Hepatocyte (in vitro differentiated cells): ENCODE measurements at regions not wholly inside any gene's neighbourhood (a gene's known extent, or its start where the extent isn't known, plus 50 kb on each side); places are given as distances from the start of the nearest gene placed in this dataset.
"Not testable (repeated sequence)": the region's sequence is repeated elsewhere in the genome, so short reads cannot be mapped to it uniquely, and the experiment has no call there.

Experiments
- DNase-seq: peaks from one replicate; pipeline ENCODE4 v3.0.0-alpha.2; 2016; ENCODE audit warnings: low spot score
- H2AFZ ChIP-seq: fragments of 200-600 bp; sonication (generic); 2 replicates; pipeline ENCODE4 v1.6.0; 2016; ENCODE audit warnings: antibody characterized with exemption, mild to moderate bottlenecking
- H3K27ac ChIP-seq: fragments of 200-600 bp; sonication (generic); 2 replicates; pipeline ENCODE4 v1.5.1; 2016; ENCODE audit warnings: mild to moderate bottlenecking
- H3K27me3 ChIP-seq: fragments of 200-600 bp; sonication (generic); 2 replicates; pipeline ENCODE4 v1.6.1; 2016
- H3K36me3 ChIP-seq: fragments of 200-600 bp; sonication (generic); replicated peaks from 2 replicates; pipeline ENCODE4 v1.5.1; 2016; ENCODE audit warnings: low read depth; ENCODE audit not compliant: insufficient read depth
- H3K4me1 ChIP-seq: fragments of 200-600 bp; sonication (generic); 2 replicates; pipeline ENCODE4 v1.5.1; 2016; ENCODE audit warnings: mild to moderate bottlenecking, moderate library complexity; ENCODE audit not compliant: insufficient read depth
- H3K4me2 ChIP-seq: fragments of 200-600 bp; sonication (generic); 2 replicates; pipeline ENCODE4 v1.6.0; 2016
- H3K4me3 ChIP-seq: fragments of 200-600 bp; sonication (generic); 2 replicates; pipeline ENCODE4 v1.5.1; 2016; ENCODE audit warnings: mild to moderate bottlenecking
- H3K79me2 ChIP-seq: fragments of 200-600 bp; sonication (generic); 2 replicates; pipeline ENCODE4 v1.6.0; 2017; ENCODE audit warnings: mild to moderate bottlenecking
- H3K9me2 ChIP-seq: fragments of 200-600 bp; sonication (generic); replicated peaks from 2 replicates; pipeline ENCODE4 v1.6.0; 2017; ENCODE audit warnings: mild to moderate bottlenecking; ENCODE audit not compliant: insufficient read depth
- H3K9me3 ChIP-seq: fragments of 200-600 bp; sonication (generic); 2 replicates; pipeline ENCODE4 v1.5.1; 2016; ENCODE audit warnings: low read depth, mild to moderate bottlenecking
- H4K20me1 ChIP-seq: fragments of 200-600 bp; sonication (generic); 2 replicates; pipeline ENCODE4 v1.6.0; 2016; ENCODE audit warnings: mild to moderate bottlenecking; ENCODE audit not compliant: insufficient read depth, poor library complexity, severe bottlenecking
- EZH2 ChIP-seq: fragments of 200-600 bp; sonication (generic); IDR thresholded peaks from 2 replicates; pipeline ENCODE4 v1.6.1; 2016; ENCODE audit warnings: antibody characterized with exemption, mild to moderate bottlenecking, borderline replicate concordance
- EZH2phosphoT487 ChIP-seq: fragments of 200-600 bp; sonication (generic); IDR thresholded peaks from one replicate; pipeline ENCODE4 v1.6.1; 2018; ENCODE audit warnings: antibody characterized with exemption, mild to moderate bottlenecking, low read depth, moderate library complexity; ENCODE audit not compliant: unreplicated experiment, severe bottlenecking
- WGBS: methylation state at CpG from one replicate; pipeline ENCODE4 v1.1.6; 2016; ENCODE audit warnings: low lambda C conversion rate; ENCODE audit errors: missing lambda C conversion rate; 5-methylcytosine and 5-hydroxymethylcytosine counted together
- TF ChIP-seq, protein P1 (sequence below): fragments of 200-600 bp; sonication (generic); IDR thresholded peaks from 2 replicates; pipeline ENCODE4 v1.5.1; 2016; ENCODE audit warnings: antibody characterized with exemption, mild to moderate bottlenecking; ENCODE audit not compliant: poor library complexity

DNA sequence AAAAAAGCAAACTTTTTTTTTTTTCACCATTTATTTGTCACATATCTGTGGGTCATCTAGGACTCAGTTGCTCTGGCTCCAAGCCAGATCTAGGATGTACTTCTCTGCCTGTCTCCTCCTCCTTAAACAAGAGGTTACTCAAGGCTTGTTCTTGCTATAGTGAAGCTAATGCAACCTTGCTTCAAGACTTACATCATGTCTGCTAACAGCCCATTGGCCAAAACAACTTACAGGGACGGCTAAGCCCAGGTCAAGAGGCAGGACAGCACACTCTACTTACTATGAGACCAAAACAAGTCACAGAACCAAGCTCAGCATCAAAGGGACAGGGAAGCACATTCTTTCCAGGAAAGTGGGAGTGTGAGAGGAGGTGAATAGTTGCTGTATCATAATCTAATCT lies 123.8 kb upstream of the BNIP2 start:
- Histone ChIP-seq H3K79me2 (no peaks in the 10 kb centered on the region), H2AFZ (no peak overlapping the region), H3K4me1 (peaks cover 6% of the 10 kb centered on the region), H3K36me3 (no peaks in the 10 kb centered on the region), H3K4me3 (no peak overlapping the region), H3K9me3 (no peaks in the 10 kb centered on the region), H4K20me1 (no peaks in the 10 kb centered on the region), H3K9me2 (no peaks in the 10 kb centered on the region), H3K27ac (no peak overlapping the region), H3K4me2 (no peak overlapping the region), H3K27me3 (peaks cover 36% of the 10 kb centered on the region)
- DNase-seq: no peak
- WGBS: 52% methylated on average over 1 of the region's 1 CpG
- no peak for TF ChIP-seq EZH2phosphoT487
- TF ChIP-seq, protein P1, sequence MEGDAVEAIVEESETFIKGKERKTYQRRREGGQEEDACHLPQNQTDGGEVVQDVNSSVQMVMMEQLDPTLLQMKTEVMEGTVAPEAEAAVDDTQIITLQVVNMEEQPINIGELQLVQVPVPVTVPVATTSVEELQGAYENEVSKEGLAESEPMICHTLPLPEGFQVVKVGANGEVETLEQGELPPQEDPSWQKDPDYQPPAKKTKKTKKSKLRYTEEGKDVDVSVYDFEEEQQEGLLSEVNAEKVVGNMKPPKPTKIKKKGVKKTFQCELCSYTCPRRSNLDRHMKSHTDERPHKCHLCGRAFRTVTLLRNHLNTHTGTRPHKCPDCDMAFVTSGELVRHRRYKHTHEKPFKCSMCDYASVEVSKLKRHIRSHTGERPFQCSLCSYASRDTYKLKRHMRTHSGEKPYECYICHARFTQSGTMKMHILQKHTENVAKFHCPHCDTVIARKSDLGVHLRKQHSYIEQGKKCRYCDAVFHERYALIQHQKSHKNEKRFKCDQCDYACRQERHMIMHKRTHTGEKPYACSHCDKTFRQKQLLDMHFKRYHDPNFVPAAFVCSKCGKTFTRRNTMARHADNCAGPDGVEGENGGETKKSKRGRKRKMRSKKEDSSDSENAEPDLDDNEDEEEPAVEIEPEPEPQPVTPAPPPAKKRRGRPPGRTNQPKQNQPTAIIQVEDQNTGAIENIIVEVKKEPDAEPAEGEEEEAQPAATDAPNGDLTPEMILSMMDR: no peak
- TF ChIP-seq EZH2: no peak

DNA sequence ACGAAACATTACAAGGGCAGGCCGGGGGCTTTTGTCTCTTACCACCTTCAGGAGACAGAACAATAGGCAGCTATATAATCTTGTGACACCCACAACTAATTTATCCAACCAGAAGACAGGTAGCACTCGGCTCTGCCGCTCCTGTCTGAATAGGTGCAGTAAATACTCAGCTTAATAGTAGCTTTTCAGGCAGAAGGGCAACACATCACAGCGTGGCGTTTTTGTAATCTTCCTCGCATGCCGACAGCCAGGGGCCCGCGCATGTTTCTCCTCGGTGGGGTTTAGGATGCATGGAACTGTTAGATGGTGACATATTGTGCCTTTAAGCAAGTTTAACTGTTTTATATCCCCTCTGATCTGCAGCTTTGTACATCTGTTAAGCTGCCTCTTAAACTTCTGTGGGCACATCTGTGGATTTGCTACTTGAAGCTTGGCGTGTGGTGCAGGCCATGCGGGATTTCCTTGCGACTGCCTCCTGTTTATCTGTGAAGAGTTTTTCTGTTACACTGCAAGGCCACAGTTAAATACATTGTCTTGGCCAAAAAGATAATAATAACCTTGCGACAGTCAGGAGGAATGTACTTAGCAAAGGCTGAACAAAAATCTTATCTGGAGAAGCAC lies 123.2 kb upstream of the BNIP2 start:
- Histone ChIP-seq H4K20me1 (no peaks in the 10 kb centered on the region), H3K9me2 (no peaks in the 10 kb centered on the region), H3K36me3 (no peaks in the 10 kb centered on the region), H3K4me3 (no peak overlapping the region), H3K79me2 (no peaks in the 10 kb centered on the region), H2AFZ (no peak overlapping the region), H3K27ac (no peak overlapping the region), H3K4me1 (peaks cover 6% of the 10 kb centered on the region), H3K4me2 (peak overlapping the region; percentile 35), H3K9me3 (no peaks in the 10 kb centered on the region), H3K27me3 (peaks cover 30% of the 10 kb centered on the region)
- 40% methylated on average over 15 of the region's 15 CpGs for WGBS
- no peak for TF ChIP-seq EZH2
- TF ChIP-seq, protein P1: no peak
- TF ChIP-seq EZH2phosphoT487: no peak
- DNase-seq: no peak

DNA sequence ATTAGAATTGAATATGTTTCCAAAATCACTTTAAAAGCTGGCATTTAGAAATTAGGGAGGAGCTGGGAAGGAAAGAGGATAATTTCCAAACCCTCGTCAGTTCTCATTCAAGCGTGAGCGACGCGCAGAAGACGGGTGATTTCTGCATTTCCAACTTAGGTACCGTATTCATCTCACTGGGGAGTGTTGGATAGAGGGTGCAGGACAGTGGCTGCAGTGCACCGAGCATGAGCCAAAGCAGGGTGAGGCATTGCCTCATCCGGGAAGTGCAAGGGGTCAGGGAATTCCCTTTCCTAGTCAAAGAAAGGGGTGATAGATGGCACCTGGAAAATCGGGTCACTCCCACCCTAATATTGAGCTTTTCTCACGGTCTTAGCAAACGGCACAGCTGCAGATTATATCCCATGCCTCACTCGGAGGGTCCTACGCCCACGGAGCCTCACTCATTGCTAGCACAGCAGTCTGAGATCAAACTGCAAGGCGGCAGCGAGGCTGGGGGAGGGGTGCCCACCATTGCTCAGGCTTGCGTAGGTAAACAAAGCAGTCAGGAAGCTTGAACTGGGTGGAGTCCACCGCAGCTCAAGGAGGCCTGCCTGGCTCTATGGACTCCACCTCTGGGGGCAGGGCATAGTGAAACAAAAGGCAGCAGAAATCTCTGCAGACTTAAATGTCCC lies 114.3 kb upstream of the BNIP2 start:
- Histone ChIP-seq H3K4me2 (peak overlapping the region; percentile 82), H2AFZ (peak overlapping the region; percentile 93), H3K27ac (peak overlapping the region; percentile 20)
- H3K4me1 ChIP-seq, H4K20me1 ChIP-seq, H3K9me3 ChIP-seq, H3K79me2 ChIP-seq, H3K4me3 ChIP-seq, H3K9me2 ChIP-seq, H3K36me3 ChIP-seq, H3K27me3 ChIP-seq: not testable (repeated sequence)
- WGBS: 29% methylated on average over 19 of the region's 19 CpGs
- DNase-seq: peak; percentile 60

DNA sequence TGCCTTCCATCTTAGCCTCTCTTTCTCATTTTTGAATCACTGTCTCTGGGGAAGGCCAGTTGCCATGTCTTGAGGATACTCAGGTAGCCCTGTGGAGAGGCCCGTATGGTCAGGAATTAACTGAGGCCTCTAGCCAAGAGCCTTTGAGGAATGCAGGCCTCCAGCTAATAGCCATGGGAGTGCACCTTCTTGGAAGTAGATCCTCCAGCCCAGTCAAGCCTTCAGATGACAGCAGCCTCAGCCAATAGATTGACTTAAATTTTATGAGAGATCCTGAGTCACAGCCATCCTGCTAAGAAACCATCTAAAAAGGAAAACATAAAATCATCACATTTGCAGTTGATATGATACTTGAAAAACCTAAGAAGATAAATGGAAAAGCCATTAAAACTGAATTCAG lies 112.5 kb upstream of the BNIP2 start:
- no peaks in the 10 kb centered on the region for H3K9me3 ChIP-seq
- no peak overlapping the region for H3K27ac ChIP-seq
- H3K36me3 ChIP-seq: no peaks in the 10 kb centered on the region
- no peak overlapping the region for H3K4me2 ChIP-seq
- no peaks in the 10 kb centered on the region for H4K20me1 ChIP-seq
- H3K4me3 ChIP-seq: no peak overlapping the region
- H2AFZ ChIP-seq: no peak overlapping the region
- no peaks in the 10 kb centered on the region for H3K79me2 ChIP-seq
- DNase-seq: no peak
- peaks cover 6% of the 10 kb centered on the region for H3K4me1 ChIP-seq
- WGBS: 74% methylated on average over 1 of the region's 1 CpG
- TF ChIP-seq EZH2 (no peak), EZH2phosphoT487 (no peak)
- TF ChIP-seq, protein P1: no peak
- H3K9me2 ChIP-seq: no peaks in the 10 kb centered on the region
- no peaks in the 10 kb centered on the region for H3K27me3 ChIP-seq
